Ramos (cell line): ENCODE measurements at regions not wholly inside any gene's neighbourhood (a gene's known extent, or its start where the extent isn't known, plus 50 kb on each side); places are given as distances from the start of the nearest gene placed in this dataset.
"Not testable (repeated sequence)": the region's sequence is repeated elsewhere in the genome, so short reads cannot be mapped to it uniquely, and the experiment has no call there.

Experiments used
- in situ Hi-C: fragments of 300-500 bp; cut with MboI; formaldehyde crosslinking; loops from one replicate; pipeline ENCODE4 v1.14.3; 2022; ENCODE audit warnings: low sequenced_read_pairs; ENCODE audit not compliant: unreplicated experiment

GRCh38 chr7:81256991-81257390 is 338.1 kb upstream of the SEMA3C start:
- in situ Hi-C loops: no loop called here

- in situ Hi-C loops: no loop called here
These were observed 329.6 kb upstream of the SEMA3C start for GRCh38 chr7:81248420-81248819.

GRCh38 chr7:81247364-81247763 is 328.5 kb upstream of the SEMA3C start:
- in situ Hi-C loops: not testable (repeated sequence)

- in situ Hi-C loops: no loop called here
These were observed 326.5 kb upstream of the SEMA3C start for GRCh38 chr7:81245353-81245752.

- in situ Hi-C loops: no loop called here
These were observed 325.4 kb upstream of the SEMA3C start for GRCh38 chr7:81244224-81244623.

GRCh38 chr7:81236560-81236959 is 317.7 kb upstream of the SEMA3C start:
- in situ Hi-C loops: no loop called here

GRCh38 chr7:81235997-81236396 is 317.1 kb upstream of the SEMA3C start:
- in situ Hi-C loops: no loop called here

- in situ Hi-C loops: no loop called here
These were observed 316.0 kb upstream of the SEMA3C start for GRCh38 chr7:81234896-81235295.

GRCh38 chr7:81233208-81233940 is 314.5 kb upstream of the SEMA3C start:
- in situ Hi-C loops: no loop called here

GRCh38 chr7:81232084-81232799 is 313.4 kb upstream of the SEMA3C start:
- in situ Hi-C loops: no loop called here

- in situ Hi-C loops: no loop called here
These were observed 312.5 kb upstream of the SEMA3C start for GRCh38 chr7:81231301-81231838.

GRCh38 chr7:81226234-81226633 is 307.4 kb upstream of the SEMA3C start:
- in situ Hi-C loops: no loop called here

- in situ Hi-C loops: not testable (repeated sequence)
These were observed 303.8 kb upstream of the SEMA3C start for GRCh38 chr7:81222692-81223091.

- in situ Hi-C loops: no loop called here
These were observed 302.8 kb upstream of the SEMA3C start for GRCh38 chr7:81221527-81222217.

- in situ Hi-C loops: no loop called here
These were observed 299.7 kb upstream of the SEMA3C start for GRCh38 chr7:81218480-81219106.

GRCh38 chr7:81213394-81213793 is 294.5 kb upstream of the SEMA3C start:
- in situ Hi-C loops: no loop called here

- in situ Hi-C loops: no loop called here
These were observed 293.1 kb upstream of the SEMA3C start for GRCh38 chr7:81211934-81212320.

GRCh38 chr7:81211204-81211933 is 292.5 kb upstream of the SEMA3C start:
- in situ Hi-C loops: no loop called here

GRCh38 chr7:81210137-81211064 is 291.6 kb upstream of the SEMA3C start:
- in situ Hi-C loops: no loop called here
